ENCODE measurements at regions not wholly inside any gene's neighbourhood (a gene's known extent, or its start where the extent isn't known, plus 50 kb on each side); places are given as distances from the start of the nearest gene placed in this dataset.

DNA sequence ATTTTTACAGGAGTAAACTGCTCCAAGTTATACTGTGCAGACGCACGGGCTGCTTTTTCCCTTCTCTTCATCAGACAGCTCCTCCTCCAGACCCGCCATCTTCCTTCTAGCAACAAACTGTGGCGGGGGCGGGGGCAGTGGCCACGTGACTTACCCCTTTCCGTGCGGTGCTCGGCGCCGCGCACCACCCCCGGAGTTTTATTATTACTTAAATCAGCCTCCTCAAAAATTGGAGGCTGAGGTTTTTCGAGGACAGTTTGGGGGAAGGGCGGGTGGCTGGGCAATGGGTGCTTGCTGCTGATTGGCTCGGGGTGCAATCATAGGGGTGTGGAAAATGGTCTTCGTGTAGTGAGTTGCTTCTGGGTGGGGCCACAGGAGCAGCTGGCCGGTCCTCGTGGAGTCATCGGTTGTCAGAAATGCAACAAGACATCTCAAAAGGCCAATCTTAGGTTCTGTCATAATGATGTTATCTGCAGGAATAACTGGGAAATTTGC lies 77.1 kb upstream of the MFGE8 start (continued):
- TF ChIP-seq, protein P1, sequence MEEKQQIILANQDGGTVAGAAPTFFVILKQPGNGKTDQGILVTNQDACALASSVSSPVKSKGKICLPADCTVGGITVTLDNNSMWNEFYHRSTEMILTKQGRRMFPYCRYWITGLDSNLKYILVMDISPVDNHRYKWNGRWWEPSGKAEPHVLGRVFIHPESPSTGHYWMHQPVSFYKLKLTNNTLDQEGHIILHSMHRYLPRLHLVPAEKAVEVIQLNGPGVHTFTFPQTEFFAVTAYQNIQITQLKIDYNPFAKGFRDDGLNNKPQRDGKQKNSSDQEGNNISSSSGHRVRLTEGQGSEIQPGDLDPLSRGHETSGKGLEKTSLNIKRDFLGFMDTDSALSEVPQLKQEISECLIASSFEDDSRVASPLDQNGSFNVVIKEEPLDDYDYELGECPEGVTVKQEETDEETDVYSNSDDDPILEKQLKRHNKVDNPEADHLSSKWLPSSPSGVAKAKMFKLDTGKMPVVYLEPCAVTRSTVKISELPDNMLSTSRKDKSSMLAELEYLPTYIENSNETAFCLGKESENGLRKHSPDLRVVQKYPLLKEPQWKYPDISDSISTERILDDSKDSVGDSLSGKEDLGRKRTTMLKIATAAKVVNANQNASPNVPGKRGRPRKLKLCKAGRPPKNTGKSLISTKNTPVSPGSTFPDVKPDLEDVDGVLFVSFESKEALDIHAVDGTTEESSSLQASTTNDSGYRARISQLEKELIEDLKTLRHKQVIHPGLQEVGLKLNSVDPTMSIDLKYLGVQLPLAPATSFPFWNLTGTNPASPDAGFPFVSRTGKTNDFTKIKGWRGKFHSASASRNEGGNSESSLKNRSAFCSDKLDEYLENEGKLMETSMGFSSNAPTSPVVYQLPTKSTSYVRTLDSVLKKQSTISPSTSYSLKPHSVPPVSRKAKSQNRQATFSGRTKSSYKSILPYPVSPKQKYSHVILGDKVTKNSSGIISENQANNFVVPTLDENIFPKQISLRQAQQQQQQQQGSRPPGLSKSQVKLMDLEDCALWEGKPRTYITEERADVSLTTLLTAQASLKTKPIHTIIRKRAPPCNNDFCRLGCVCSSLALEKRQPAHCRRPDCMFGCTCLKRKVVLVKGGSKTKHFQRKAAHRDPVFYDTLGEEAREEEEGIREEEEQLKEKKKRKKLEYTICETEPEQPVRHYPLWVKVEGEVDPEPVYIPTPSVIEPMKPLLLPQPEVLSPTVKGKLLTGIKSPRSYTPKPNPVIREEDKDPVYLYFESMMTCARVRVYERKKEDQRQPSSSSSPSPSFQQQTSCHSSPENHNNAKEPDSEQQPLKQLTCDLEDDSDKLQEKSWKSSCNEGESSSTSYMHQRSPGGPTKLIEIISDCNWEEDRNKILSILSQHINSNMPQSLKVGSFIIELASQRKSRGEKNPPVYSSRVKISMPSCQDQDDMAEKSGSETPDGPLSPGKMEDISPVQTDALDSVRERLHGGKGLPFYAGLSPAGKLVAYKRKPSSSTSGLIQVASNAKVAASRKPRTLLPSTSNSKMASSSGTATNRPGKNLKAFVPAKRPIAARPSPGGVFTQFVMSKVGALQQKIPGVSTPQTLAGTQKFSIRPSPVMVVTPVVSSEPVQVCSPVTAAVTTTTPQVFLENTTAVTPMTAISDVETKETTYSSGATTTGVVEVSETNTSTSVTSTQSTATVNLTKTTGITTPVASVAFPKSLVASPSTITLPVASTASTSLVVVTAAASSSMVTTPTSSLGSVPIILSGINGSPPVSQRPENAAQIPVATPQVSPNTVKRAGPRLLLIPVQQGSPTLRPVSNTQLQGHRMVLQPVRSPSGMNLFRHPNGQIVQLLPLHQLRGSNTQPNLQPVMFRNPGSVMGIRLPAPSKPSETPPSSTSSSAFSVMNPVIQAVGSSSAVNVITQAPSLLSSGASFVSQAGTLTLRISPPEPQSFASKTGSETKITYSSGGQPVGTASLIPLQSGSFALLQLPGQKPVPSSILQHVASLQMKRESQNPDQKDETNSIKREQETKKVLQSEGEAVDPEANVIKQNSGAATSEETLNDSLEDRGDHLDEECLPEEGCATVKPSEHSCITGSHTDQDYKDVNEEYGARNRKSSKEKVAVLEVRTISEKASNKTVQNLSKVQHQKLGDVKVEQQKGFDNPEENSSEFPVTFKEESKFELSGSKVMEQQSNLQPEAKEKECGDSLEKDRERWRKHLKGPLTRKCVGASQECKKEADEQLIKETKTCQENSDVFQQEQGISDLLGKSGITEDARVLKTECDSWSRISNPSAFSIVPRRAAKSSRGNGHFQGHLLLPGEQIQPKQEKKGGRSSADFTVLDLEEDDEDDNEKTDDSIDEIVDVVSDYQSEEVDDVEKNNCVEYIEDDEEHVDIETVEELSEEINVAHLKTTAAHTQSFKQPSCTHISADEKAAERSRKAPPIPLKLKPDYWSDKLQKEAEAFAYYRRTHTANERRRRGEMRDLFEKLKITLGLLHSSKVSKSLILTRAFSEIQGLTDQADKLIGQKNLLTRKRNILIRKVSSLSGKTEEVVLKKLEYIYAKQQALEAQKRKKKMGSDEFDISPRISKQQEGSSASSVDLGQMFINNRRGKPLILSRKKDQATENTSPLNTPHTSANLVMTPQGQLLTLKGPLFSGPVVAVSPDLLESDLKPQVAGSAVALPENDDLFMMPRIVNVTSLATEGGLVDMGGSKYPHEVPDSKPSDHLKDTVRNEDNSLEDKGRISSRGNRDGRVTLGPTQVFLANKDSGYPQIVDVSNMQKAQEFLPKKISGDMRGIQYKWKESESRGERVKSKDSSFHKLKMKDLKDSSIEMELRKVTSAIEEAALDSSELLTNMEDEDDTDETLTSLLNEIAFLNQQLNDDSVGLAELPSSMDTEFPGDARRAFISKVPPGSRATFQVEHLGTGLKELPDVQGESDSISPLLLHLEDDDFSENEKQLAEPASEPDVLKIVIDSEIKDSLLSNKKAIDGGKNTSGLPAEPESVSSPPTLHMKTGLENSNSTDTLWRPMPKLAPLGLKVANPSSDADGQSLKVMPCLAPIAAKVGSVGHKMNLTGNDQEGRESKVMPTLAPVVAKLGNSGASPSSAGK (IDR thresholded peaks at IDR 0.05) = peak; percentile 81
- TF ChIP-seq EGR1 (conservative IDR thresholded peaks at IDR 0.05) (peak; percentile 77), L3MBTL2 (IDR thresholded peaks at IDR 0.05) (peak; percentile 86), SAP30 (IDR thresholded peaks at IDR 0.05; ENCODE audit: borderline replicate concordance, insufficient read depth, low read depth, low read length, poor library complexity, severe bottlenecking) (no peak), ZNF133 (CRISPR knock-in tag; IDR thresholded peaks at IDR 0.05) (no peak), ZNF134 (CRISPR knock-in tag; conservative IDR thresholded peaks at IDR 0.05) (no peak), STAT5B (CRISPR knock-in tag; IDR thresholded peaks at IDR 0.05) (no peak), PRDM10 (IDR thresholded peaks at IDR 0.05; ENCODE audit: partially characterized antibody) (no peak)
- TF ChIP-seq, protein P2, sequence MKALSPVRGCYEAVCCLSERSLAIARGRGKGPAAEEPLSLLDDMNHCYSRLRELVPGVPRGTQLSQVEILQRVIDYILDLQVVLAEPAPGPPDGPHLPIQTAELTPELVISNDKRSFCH (CRISPR knock-in tag; IDR thresholded peaks at IDR 0.05) = no peak
- TF ChIP-seq, protein P2 (tag; IDR thresholded peaks at IDR 0.05) = no peak
- TF ChIP-seq, protein P3, sequence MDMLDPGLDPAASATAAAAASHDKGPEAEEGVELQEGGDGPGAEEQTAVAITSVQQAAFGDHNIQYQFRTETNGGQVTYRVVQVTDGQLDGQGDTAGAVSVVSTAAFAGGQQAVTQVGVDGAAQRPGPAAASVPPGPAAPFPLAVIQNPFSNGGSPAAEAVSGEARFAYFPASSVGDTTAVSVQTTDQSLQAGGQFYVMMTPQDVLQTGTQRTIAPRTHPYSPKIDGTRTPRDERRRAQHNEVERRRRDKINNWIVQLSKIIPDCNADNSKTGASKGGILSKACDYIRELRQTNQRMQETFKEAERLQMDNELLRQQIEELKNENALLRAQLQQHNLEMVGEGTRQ (CRISPR knock-in tag; IDR thresholded peaks at IDR 0.05) = peak; percentile 80

Measured in K562 (cell line).